ENCODE measurements at regions not wholly inside any gene's neighbourhood (a gene's known extent, or its start where the extent isn't known, plus 50 kb on each side); places are given as distances from the start of the nearest gene placed in this dataset.

DNA sequence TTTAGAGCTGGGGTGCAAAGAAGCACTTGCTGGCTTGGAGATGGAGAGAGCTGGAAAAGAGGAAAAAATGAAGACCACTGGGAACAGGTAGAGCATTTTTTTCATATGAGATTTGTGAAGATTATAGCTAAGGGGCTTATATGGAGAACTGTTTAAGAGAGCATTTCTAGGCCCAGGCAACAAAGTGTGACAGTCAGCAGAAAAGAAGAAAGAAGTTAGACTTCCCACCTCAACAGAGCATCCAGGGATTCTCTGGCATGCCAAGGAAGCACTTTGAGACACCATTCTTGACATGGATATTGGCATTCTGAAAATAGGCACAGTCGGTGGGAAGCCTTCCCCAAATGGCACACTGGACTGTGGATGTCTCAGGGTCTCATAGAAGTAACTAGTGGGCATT, 195.5 kb downstream of the KLHL28 start:
- Histone ChIP-seq H3K4me1 (no peaks in the 10 kb centered on the region), H3K9me3 (no peaks in the 10 kb centered on the region), H3K4me2 (no peak overlapping the region), H3K27ac (no peak overlapping the region), H3K4me3 (no peak overlapping the region)
- WGBS (ENCODE audit: missing lambda C conversion rate), result 13% methylated on average over 1 of the region's 1 CpG
- DNase-seq (ENCODE audit: low read depth in 1 of 2, low spot score in 1 of 2) (no peak), ATAC-seq (no peak), FAIRE-seq (no peak)
- TF ChIP-seq MAFK (IDR thresholded peaks at IDR 0.05; ENCODE audit: partially characterized antibody) (peak; percentile 42), RARB (CRISPR knock-in tag; IDR thresholded peaks at IDR 0.05) (no peak), SMC3 (IDR thresholded peaks at IDR 0.05) (no peak), EHMT2 (IDR thresholded peaks at IDR 0.05; ENCODE audit: low read depth) (no peak)
- POLR2A ChIA-PET, result no interaction called here
- CTCF ChIA-PET, result no interaction called here

DNA sequence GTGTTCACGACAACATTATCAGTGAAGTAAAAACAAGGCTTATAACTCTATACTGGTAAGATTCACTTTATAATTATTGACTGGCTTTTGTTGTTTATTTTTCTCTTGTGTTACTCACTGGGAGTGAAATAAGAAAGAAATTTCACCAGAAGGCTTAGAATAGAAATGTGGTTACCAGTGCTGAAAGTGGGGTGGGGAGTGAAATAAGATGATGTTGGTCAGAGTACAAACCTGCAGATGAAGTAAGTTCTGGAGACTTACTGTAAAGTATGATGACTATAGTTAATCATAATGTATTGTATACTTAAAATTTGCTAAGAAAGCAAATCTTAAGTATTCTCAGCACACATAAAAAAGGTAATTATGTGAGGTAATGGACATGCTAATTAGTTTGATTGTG, 198.4 kb downstream of the KLHL28 start:
- 33% methylated on average over 1 of the region's 1 CpG for WGBS (ENCODE audit: missing lambda C conversion rate)
- Histone ChIP-seq H3K27ac (no peak overlapping the region), H3K4me3 (no peak overlapping the region), H3K9me3 (no peaks in the 10 kb centered on the region), H3K4me1 (no peaks in the 10 kb centered on the region), H3K4me2 (no peak overlapping the region)
- FAIRE-seq (no peak), ATAC-seq (no peak), DNase-seq (ENCODE audit: low read depth in 1 of 2, low spot score in 1 of 2) (no peak)
- POLR2A ChIA-PET, result no interaction called here
- CTCF ChIA-PET, result no interaction called here
- TF ChIP-seq CBX8 (IDR thresholded peaks at IDR 0.05) (no peak), CBX2 (IDR thresholded peaks at IDR 0.05; ENCODE audit: borderline replicate concordance, low read depth) (no peak), RNF2 (IDR thresholded peaks at IDR 0.05; ENCODE audit: borderline replicate concordance, low read depth) (no peak), BHLHE40 (IDR thresholded peaks at IDR 0.05; ENCODE audit: low read depth, low read length) (no peak), HOXB5 (CRISPR knock-in tag; IDR thresholded peaks at IDR 0.05) (no peak), FOXS1 (CRISPR knock-in tag; IDR thresholded peaks at IDR 0.05) (no peak), FOSB (CRISPR knock-in tag; IDR thresholded peaks at IDR 0.05) (no peak), HOXA7 (CRISPR knock-in tag; IDR thresholded peaks at IDR 0.05) (no peak), EP300 (IDR thresholded peaks at IDR 0.05) (no peak), FOSL2 (IDR thresholded peaks at IDR 0.05) (no peak), FOSL2 (CRISPR knock-in tag; IDR thresholded peaks at IDR 0.05) (no peak)
- TF ChIP-seq, protein P1, sequence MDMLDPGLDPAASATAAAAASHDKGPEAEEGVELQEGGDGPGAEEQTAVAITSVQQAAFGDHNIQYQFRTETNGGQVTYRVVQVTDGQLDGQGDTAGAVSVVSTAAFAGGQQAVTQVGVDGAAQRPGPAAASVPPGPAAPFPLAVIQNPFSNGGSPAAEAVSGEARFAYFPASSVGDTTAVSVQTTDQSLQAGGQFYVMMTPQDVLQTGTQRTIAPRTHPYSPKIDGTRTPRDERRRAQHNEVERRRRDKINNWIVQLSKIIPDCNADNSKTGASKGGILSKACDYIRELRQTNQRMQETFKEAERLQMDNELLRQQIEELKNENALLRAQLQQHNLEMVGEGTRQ (IDR thresholded peaks at IDR 0.05), result no peak
- TF ChIP-seq, protein P2, sequence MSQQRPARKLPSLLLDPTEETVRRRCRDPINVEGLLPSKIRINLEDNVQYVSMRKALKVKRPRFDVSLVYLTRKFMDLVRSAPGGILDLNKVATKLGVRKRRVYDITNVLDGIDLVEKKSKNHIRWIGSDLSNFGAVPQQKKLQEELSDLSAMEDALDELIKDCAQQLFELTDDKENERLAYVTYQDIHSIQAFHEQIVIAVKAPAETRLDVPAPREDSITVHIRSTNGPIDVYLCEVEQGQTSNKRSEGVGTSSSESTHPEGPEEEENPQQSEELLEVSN (IDR thresholded peaks at IDR 0.05; ENCODE audit: borderline replicate concordance, low read depth), result no peak
- TF ChIP-seq, protein P3, sequence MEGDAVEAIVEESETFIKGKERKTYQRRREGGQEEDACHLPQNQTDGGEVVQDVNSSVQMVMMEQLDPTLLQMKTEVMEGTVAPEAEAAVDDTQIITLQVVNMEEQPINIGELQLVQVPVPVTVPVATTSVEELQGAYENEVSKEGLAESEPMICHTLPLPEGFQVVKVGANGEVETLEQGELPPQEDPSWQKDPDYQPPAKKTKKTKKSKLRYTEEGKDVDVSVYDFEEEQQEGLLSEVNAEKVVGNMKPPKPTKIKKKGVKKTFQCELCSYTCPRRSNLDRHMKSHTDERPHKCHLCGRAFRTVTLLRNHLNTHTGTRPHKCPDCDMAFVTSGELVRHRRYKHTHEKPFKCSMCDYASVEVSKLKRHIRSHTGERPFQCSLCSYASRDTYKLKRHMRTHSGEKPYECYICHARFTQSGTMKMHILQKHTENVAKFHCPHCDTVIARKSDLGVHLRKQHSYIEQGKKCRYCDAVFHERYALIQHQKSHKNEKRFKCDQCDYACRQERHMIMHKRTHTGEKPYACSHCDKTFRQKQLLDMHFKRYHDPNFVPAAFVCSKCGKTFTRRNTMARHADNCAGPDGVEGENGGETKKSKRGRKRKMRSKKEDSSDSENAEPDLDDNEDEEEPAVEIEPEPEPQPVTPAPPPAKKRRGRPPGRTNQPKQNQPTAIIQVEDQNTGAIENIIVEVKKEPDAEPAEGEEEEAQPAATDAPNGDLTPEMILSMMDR (IDR thresholded peaks at IDR 0.05), result no peak
- TF ChIP-seq, protein P4, sequence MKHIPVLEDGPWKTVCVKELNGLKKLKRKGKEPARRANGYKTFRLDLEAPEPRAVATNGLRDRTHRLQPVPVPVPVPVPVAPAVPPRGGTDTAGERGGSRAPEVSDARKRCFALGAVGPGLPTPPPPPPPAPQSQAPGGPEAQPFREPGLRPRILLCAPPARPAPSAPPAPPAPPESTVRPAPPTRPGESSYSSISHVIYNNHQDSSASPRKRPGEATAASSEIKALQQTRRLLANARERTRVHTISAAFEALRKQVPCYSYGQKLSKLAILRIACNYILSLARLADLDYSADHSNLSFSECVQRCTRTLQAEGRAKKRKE (CRISPR knock-in tag; IDR thresholded peaks at IDR 0.05; ENCODE audit: low read depth), result no peak

DNA sequence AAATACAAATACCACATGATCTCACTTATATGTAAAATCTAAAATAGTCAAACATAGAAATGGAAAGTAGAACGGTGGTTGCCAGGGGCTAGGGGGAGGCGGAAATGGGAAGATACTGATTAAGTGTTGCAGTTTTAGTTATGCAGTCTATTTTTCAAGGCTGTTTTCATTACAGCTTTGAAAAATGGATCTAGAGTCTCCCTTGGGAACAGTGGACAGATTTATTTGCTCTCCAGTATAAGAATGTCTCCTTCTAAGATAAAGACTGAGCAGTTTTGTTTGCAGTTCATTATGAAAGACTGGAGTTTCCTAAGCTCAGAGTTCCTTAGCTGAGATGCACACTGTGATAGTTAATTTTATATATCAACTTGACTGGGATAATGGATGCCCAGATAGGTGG, 202.5 kb downstream of the KLHL28 start:
- no peak for FAIRE-seq
- POLR2A ChIA-PET, result no interaction called here

More for the DNA sequence above, 202.5 kb downstream of the KLHL28 start:
- CTCF ChIA-PET, result interaction anchor here (0.9 kb wide), 1 partner anchor 20 kb away, joined by 3 read pairs; no protein-coding TSS in a partner anchor
- DNase-seq (ENCODE audit: low read depth in 1 of 2, low spot score in 1 of 2), result no peak
- H3K9me3 ChIP-seq, result no peaks in the 10 kb centered on the region
- no peak for ATAC-seq
- no peak overlapping the region for H3K4me2 ChIP-seq
- no peaks in the 10 kb centered on the region for H3K4me1 ChIP-seq
- H3K27ac ChIP-seq, result no peak overlapping the region
- TF ChIP-seq TP53 (CRISPR knock-in tag; IDR thresholded peaks at IDR 0.05) (no peak), ZFP36 (IDR thresholded peaks at IDR 0.05; ENCODE audit: borderline replicate concordance, partially characterized antibody) (no peak), EP300 (IDR thresholded peaks at IDR 0.05) (no peak), MAZ (IDR thresholded peaks at IDR 0.05; ENCODE audit: borderline replicate concordance, low read depth, low read length) (no peak)
- TF ChIP-seq, protein P5, sequence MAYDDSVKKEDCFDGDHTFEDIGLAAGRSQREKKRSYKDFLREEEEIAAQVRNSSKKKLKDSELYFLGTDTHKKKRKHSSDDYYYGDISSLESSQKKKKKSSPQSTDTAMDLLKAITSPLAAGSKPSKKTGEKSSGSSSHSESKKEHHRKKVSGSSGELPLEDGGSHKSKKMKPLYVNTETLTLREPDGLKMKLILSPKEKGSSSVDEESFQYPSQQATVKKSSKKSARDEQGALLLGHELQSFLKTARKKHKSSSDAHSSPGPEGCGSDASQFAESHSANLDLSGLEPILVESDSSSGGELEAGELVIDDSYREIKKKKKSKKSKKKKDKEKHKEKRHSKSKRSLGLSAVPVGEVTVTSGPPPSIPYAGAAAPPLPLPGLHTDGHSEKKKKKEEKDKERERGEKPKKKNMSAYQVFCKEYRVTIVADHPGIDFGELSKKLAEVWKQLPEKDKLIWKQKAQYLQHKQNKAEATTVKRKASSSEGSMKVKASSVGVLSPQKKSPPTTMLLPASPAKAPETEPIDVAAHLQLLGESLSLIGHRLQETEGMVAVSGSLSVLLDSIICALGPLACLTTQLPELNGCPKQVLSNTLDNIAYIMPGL (CRISPR knock-in tag; IDR thresholded peaks at IDR 0.05; ENCODE audit: borderline replicate concordance), result no peak
- no peak overlapping the region for H3K4me3 ChIP-seq
- 55% methylated on average over 2 of the region's 2 CpGs for WGBS (ENCODE audit: missing lambda C conversion rate)
